NCI-H146 treated with DMSO at 0.1 percent for 48 hours (cell line): ENCODE measurements at regions not wholly inside any gene's neighbourhood (a gene's known extent, or its start where the extent isn't known, plus 50 kb on each side); places are given as distances from the start of the nearest gene placed in this dataset.
"Not testable (repeated sequence)": the region's sequence is repeated elsewhere in the genome, so short reads cannot be mapped to it uniquely, and the experiment has no call there.

Source experiments
- DNase-seq: peaks from one replicate; lab custom pipeline; 2025; ENCODE audit not compliant: unreplicated experiment; lab: John Stamatoyannopoulos, UW

DNA sequence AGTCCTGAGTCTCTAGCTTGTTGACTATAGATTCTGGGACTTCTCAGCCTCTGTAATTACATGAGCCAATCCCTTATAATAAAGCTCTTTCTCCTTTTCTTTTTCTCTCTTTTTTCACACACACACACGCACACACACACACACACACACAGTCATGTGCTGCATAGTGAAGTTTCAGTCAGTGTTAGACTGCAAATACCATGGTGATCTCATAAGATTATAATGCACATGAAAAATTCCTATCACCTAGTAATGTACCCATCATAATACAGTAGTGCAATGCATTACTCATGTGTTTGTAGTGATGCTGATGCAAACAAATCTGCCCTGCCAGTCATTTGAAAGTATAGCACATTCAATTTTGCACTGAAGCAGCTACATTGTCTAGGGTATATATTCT lies 558.2 kb downstream of the SUCLG1 start:
- no peak for DNase-seq

DNA sequence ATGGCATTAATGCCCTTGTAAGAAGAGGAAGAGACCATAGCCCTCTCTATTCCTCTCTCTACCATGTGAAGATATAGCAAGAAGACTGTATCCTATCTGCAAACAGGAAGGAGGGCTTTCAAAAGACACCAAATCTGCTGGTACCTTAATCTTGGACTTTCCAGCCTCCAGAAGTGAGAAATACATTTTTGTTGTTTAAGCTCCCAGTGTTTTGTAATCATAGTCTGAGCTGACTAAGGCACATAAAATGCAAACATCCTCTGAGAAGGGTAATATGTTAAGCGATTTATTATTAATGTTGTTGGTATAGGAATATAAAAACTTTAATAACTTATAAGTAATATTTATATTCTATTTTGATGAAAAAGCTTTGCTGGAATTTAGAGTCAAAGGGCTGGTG lies 559.8 kb downstream of the SUCLG1 start:
- DNase-seq: no peak

DNA sequence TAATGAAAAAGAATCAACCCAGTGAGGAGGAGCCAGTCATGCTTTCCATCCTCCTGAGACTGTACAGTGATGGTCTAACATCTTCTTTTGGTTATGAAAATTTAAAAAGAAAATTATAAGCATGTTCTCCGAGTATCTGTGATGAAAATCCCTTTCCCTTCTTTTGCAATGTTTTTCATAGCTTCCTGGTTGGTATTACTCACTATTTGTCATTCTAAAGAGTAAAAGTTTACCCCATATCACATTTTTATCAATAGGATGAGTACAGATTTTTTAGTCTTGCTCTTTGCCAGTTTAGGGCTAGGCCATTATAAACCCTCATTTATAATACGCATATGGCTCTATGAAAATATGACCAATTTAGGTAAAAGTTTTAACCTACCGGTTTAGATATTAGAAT lies 564.1 kb downstream of the SUCLG1 start:
- DNase-seq: no peak

GRCh38 chr2:83887757-83888156 lies 571.3 kb downstream of the SUCLG1 start:
- DNase-seq: no peak

GRCh38 chr2:83879127-83879526 lies 580.0 kb downstream of the SUCLG1 start:
- DNase-seq: no peak

DNA sequence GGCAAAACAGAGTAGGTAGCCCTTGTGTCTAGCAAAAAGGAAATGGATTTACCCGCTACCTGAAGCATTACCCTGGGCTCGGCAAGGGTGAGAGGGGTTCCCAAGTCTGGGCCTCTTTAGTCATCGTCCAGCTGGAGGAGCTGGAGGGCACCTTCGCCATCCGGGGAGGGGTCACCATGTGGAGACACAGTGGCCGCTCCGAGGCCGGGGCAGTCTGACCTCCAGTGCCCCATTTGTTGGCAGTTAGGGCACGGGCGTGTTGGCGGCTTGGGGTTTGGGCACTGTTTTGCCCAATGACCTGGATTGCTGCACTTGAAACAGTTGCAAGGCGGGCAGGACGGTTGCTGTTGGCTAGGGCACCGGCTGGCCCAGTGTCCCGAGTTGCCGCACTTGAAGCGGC lies 581.8 kb downstream of the SUCLG1 start:
- DNase-seq: not testable (repeated sequence)

DNA sequence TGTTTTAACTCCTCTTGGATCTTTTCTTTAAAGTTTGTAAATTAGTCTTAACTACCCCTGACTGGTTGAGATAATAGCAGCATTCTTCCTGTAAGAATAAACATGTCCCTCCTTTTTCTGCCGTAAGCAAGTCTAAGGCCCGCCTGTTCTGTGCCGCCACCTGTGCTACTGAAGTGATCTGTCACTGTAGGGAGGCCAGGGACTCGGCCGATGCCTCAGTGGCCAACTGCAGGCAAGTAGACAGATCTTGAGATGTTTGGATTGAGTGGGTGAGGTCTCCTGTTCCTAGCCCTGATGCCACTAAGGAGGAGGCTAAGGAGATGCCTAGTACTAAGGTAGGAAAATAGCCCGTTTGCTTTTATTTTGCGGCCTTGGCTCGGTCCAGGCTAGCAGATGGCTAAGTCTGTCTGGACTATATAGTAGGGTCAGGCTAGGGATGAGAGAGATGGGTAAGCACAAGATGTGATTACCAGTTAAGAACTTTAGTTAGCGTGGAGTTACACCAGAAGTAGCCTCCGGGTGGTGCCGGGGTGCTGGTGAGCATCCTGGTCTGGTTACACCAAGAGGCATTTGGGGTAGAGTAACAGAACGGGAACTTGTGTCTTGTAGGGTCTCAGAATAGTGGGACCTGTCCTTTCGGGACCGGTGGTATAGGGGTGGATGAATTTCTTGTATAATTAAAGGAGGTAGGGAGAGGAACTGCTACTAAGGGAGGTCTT lies 584.2 kb downstream of the SUCLG1 start:
- DNase-seq: no peak

DNA sequence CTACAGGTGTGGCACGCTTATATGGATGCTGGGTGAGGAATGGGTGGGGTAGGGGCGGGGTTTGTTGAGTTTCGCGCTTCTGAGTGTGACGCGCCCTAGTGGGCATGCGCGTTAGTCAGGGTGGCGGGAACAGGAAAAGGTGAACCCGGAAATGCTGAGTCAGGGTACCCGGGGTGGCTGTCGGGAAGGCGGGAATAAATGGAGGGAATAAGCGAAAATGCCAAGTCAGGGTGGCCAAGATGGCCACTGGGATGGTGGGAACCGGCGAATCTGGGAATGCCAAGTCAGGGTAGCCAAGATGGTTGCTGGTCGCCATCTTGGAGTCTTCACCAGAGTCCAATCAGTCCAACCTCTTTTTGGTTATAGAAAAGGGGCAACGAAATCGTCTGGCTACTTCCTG lies 585.0 kb downstream of the SUCLG1 start:
- DNase-seq: no peak

DNA sequence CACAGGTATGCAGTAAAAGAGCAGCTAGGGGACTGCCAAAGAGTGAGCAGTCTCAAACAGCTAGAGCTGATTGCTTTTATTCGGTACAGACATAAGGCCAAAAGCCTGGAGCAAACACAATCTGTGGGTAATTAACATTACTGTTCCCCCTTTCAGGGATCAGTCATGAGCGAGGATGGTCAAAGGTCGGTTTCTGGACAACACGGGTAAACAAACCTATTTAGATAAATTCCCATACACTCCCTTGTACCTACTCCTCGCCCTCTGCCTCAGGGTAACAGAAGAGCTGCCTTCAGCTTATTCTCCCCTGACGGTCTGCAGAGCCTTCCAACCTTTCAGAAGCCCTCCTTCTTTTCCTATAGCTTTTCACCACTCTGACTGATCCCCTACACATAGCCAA lies 586.0 kb downstream of the SUCLG1 start:
- DNase-seq: no peak

GRCh38 chr2:83866211-83866610 lies 592.9 kb downstream of the SUCLG1 start:
- DNase-seq: no peak

GRCh38 chr2:83862600-83862999 lies 596.5 kb downstream of the SUCLG1 start:
- DNase-seq: no peak

DNA sequence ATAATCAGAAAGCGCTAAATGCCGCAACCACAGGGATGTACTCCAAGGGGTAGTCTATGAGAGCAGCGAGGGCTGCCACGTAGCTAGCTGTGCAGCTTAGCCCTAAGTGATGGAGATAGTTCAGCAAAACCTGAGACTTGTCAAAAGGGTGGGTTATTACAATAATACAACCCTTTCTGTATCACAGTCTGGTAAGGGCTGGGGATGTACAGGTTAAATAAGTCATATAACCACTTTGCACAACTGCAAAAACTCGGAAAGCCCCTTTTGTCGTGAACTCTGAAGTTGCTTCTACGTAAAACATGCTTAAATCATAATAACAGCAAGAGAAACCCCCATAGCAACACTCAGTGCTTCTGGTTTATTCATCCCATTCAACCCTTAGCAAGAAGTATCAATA lies 598.8 kb downstream of the SUCLG1 start:
- DNase-seq: no peak

- DNase-seq: no peak
Measured at GRCh38 chr2:83859553-83859952, 599.5 kb downstream of the SUCLG1 start.

- no peak for DNase-seq
Measured at GRCh38 chr2:83851066-83851465, 608.0 kb downstream of the SUCLG1 start.

DNA sequence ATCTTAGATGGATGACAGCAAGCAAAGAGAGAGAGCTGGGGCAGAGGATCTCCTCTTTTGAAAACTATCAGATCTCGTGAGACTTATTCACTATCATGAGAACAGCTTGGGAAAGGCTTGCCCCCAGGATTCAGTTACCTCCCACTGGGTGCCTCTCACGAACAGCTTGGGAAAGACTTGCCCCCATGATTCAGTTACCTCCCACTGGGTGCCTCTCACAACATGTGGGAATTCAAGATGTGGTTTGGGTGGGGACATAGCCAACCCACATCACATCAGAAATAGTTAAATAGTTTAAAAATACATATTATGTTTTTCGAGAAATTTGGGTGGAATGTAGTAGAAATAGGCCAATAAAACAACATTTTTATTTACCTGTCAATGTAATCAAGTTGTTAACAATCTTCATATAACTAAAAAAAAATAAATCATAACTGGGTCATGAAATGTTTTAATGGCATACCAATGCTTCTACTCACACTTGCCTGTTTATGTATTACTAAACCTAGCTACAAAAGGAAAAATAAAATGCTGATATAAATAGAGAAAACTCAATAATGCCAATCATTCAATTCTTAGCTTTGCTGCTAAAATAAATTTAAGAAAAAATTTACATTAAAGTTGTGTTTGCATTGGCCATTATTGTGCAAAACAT lies 608.9 kb downstream of the SUCLG1 start:
- no peak for DNase-seq

- DNase-seq: no peak
Measured at GRCh38 chr2:83844490-83844889, 614.6 kb downstream of the SUCLG1 start.

DNA sequence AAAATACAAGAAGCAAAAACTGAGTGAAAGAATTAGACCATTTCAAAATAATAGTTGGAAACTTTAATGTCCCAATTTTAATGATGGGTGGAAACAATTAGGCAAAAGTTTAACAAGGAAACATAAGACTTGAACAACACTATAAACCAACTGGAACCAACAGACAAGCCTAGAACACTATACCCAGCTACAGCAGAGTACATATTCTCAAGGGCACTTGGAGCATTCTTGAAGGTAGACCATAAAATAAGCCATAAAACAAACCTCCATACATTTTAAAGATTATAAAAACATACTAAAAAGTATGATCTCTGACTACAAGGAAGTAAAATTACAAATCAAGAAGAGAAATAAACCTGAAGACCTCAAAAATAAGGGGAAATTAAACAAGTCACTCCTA lies 616.7 kb downstream of the SUCLG1 start:
- no peak for DNase-seq

DNA sequence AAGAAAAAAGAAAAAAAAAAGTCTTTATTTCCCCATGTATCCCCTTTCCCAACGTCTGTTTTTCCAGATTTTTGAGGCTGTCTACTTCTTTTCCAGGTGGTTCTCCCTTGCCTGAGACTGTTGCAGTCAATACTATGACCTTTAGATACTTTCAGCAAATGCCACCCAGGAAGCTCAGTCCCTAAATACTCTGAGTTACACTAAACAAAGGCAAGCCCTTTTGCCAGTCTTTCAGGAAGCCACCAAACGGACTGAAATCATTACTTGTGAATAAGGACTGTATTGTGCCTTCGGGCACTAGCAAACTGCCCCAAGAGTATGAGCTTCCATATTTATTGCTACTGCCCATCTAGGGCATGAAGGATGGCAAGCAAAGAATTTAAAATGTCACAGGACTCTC lies 621.3 kb downstream of the SUCLG1 start:
- no peak for DNase-seq

DNA sequence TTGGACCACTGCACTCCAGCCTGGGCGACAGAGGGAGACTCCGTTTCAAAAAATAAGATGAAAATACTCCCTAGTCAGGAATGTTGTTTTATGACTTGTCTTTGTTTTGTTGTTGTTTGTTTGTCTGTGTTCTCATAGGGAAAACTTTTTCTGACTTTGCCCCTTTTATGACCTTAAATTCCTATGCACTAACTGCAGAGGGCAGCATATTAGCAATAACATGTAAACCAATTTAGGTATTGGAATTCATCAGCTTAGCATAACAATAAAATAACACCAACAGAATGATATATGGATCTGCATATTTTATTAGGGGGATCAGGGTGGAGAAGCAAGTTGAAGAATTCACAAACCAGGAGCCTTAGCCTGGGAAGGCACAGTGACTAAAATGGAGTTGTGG lies 631.5 kb downstream of the SUCLG1 start:
- DNase-seq: no peak

GRCh38 chr2:83826577-83826976 lies 632.5 kb downstream of the SUCLG1 start:
- DNase-seq: no peak

DNA sequence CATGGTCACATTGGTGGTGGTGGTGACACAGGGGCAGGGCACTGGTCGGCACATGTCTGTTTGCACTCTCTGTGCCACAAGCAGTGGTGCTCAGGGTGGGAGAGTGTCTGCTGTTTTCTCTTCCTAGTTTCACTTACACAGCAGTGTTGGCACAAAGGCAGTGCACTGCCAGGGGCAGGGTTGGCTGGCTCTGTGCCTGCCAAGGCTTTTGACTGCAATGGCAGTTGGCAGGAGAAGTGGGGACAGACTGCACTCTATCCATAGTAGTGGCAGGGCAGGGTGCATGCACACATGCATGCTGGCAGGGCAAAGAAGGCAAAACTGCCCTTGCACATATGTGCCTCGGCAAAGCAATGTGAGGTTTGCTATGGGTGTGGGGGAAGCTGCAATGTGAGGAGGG lies 635.9 kb downstream of the SUCLG1 start:
- no peak for DNase-seq

- DNase-seq: no peak
Measured at GRCh38 chr2:83817511-83817910, 641.6 kb downstream of the SUCLG1 start.

- DNase-seq: no peak
Measured at GRCh38 chr2:83808878-83809277, 650.2 kb downstream of the SUCLG1 start.
